Activated CD4-positive, alpha-beta T cell treated with anti-CD3 and anti-CD28 coated beads, Interleukin-10, Interleukin-2, amounts not matched to agents 100 ng/mL and 50 ng/mL, durations not matched to agents 16 hours and 8 hours (primary cell): ENCODE measurements at regions not wholly inside any gene's neighbourhood (a gene's known extent, or its start where the extent isn't known, plus 50 kb on each side); places are given as distances from the start of the nearest gene placed in this dataset.

ENCODE experiments used
- DNase-seq: peaks from one replicate; pipeline ENCODE4 v3.0.0-alpha.2; 2020

DNA sequence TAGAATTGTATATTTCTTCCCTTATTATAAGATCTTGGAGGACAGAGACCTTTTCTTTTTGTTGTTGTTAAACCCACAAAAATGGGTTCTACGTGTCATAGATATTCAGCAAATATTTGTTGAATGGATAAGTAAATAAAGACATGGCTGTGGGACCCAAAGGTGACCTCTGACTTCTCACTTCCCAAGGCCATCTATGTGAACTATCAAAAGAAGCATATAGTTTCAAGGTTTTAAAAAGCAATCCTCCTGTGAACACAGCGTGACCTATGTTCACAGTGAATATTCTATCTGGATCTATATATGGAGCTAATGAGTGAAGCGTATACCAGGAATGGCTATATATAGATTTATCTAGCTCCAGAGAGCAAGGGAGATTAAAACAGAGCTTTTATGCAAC is 312.8 kb upstream of the C11orf87 start:
- DNase-seq: no peak

GRCh38 chr11:109109571-109110315 is 312.2 kb upstream of the C11orf87 start:
- DNase-seq: no peak

GRCh38 chr11:109112261-109112660 is 309.7 kb upstream of the C11orf87 start:
- DNase-seq: no peak

DNA sequence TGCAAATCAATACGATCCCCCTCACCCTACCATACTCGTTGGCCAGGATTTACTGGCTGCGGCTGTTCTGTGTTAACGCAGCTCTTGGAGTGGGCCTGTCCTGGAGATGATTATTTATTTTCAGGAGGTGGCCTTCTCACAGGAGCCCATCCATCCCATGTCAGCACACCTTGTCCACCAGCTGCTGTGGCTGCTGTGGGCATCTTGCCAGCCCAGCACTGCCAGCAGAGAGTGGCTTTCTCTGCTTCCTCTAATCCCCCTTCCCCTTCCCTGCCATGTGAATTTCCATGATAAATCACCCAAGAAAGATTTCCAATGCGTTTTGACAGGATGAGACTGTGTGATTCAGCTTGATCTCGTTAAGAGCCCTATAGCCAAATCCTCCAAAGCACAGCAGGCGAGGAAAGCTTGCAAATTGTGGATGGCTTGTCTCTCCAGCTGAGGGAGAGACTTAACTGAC is 309.1 kb upstream of the C11orf87 start:
- DNase-seq: no peak

DNA sequence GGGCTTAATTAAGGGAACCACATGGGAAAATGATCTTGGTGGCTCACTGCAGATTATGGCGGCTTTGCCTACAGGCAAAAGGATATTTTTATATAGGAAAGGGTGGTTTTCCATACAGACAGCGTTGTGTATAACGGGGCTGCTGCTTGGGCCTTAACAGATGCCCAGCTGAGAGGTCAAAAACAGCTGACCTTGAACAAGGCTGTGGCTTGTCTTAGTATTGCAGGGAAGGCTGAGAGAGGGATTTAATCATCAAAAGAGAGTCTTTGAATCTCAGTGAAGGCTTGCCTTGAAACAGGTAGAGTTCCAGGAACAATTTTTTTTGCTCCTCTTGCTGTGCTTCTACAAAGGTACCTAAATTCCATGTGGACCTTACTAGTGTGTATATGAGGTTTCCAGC is 301.6 kb upstream of the C11orf87 start:
- no peak for DNase-seq

DNA sequence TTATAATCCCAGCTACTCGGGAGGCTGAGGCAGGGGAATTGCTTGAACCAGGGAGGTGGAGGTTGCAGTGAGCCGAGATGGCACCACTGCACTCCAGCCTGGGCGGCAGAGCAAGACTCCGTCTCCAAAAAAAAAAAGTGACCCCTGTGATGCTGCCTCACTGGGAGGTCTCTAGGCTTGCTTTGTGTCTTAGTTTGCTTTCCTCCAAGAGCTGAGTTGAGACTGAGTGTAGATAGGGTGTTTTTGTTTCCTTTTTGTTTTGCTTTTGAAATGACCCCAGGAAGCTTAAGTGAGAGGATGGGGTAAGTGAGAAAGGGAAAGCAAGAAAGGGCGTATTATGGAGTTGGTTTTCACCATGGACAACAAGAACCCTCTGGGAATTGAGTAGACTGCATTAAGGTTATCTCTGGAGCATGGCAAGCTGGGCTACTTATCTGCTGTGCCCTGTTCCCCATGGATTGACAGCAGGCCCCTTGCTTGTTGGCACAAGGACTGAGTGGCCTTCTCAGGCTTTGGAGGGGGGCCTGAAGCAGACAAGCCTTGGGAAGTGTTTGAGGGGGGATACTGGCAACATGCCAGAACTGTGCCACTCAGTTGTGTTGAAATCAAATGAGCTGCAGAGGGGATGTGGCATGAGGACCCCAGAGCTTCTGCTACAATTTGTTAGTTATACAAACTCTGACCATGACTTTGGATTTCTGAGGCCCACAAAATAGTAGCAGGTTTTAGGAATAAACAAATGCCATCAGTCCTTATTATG is 300.6 kb upstream of the C11orf87 start:
- no peak for DNase-seq

GRCh38 chr11:109123816-109124787 is 297.9 kb upstream of the C11orf87 start:
- DNase-seq: no peak

DNA sequence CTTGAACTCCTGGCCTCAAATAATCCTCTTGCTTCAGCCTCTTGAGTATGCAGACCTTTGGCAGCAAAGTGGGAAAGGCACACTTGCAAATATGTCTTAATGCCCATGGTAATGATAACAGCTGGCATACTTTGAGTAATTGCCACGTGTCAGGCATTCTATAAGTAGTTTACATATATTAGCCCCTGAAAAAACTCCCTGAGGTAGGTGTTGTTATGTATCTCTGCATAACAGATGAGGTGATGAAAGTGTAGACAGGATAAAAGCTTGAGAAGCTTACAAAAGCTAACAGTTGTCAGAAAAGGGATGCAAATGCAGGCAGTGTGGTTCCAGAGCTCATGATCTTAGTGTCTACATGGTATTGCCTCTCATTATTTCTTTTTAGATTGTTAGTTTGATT is 291.1 kb upstream of the C11orf87 start:
- DNase-seq: no peak

DNA sequence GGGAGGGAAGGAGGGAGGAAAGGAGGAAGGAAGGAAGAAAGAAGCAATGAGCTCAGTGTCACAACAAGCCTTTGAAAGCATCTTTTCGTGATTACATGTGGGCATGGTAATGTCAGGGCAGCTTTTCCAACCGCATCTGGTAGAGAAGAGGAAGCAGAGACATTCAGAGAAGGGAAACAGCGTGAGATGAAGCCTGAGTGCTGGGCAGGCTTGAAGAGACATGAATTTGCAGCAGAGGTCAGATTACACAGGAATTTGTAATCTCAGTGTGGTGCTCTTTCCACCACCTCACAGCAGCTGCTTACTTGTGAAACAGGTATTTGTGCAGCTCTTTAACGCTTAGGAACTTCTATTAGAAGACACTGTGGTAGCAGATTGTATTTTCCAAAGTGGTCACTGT is 289.5 kb upstream of the C11orf87 start:
- peak; percentile 3 for DNase-seq

DNA sequence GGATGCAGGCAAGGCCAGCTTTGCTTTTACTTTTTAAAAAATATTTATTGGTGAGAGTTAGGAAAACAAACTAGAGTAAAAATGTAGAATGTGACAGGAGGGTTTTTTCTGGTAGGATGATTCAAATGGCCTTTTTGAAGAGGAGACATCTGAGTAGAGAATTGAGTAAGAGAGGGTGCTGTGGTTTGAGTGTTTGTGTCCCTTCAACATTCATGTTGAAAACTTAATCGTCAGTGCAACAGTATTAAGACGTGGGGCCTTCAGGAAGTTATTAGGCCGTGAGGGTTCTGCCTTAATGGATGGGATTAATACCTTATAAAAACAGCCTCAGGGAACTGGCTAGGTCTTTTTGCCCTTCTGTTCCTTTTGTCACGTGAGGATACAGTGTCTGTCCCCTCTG is 288.8 kb upstream of the C11orf87 start:
- DNase-seq: no peak

DNA sequence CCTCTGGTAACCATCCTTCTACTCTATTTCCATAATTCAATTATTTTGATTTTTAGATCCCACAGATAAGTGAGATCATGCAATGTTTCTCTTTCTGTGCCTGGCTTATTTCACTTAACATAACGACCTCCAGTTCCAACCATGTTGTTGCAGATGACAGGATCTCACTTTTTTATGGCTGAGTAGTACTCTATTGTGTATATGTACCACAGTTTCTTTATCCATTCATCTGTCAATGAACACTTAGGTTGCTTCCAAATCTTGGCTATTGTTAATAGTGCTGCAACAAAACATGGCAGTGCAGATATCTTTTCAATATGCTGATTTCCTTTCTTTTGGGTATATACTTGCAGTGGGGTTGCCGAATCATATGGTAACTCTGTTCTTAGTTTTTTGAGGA is 286.4 kb upstream of the C11orf87 start:
- no peak for DNase-seq

GRCh38 chr11:109138196-109138595 is 283.8 kb upstream of the C11orf87 start:
- DNase-seq: no peak

- no peak for DNase-seq
Observed at GRCh38 chr11:109140426-109140825, 281.6 kb upstream of the C11orf87 start.

- no peak for DNase-seq
Observed at GRCh38 chr11:109140857-109141515, 281.0 kb upstream of the C11orf87 start.

- no peak for DNase-seq
Observed at GRCh38 chr11:109145287-109145686, 276.7 kb upstream of the C11orf87 start.

GRCh38 chr11:109147726-109148125 is 274.3 kb upstream of the C11orf87 start:
- DNase-seq: no peak

GRCh38 chr11:109148669-109149068 is 273.3 kb upstream of the C11orf87 start:
- no peak for DNase-seq

DNA sequence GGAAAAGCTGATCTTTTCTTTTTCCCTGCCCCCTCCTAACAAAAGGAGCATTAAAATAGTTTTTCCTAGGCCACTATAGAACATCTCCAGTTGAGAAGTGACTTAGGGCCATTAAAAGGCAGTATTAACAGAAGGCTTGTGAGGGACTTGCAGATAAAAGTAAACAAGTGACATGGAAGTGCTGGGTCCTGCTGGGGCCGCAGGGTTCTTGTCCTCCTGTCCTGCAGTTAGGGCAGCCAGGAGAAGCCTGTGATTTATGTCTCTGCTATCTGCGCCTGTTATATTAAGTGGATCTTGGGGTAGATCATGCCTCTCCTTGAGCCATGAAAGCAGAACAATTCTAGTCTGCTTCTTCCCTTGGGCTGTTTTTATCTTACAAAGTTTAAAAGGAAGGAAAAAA is 271.4 kb upstream of the C11orf87 start:
- no peak for DNase-seq

- no peak for DNase-seq
Observed at GRCh38 chr11:109153836-109154235, 268.2 kb upstream of the C11orf87 start.

DNA sequence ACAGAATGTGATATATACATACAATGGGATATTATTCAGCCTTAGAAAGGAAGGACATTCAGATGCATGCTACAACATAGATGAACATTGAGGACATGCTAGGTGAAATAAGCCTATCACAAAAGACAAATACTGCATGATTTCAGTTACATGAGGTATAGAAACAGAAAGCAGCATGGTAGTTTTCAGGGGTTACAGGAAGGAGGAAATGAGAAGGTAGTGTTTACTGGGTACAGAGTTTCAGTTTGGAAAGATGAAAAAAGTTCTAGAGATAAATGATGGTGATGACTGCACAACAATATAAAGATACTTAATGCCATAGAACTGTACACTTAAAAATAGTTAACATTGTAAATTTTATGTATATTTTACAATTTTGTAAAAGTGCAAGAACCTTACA is 266.7 kb upstream of the C11orf87 start:
- DNase-seq: no peak

DNA sequence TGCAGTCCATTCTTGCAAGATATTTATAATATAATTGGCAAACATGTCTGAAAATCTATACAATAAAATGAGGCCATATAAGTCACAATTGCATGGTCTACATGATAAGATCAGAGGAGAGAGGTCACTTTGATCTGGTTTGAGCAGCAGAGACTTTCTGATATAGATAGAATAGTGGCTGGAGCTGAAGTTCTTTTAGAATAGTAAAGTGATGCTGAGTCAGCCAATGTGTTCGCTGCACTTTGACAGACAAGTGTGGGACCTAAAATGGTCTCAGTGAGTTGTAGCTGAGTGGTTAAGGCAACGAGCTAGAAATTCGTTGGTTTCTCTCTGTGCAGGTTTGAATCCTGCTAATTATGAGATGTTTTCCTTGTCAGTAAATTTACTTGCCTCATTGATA is 257.0 kb upstream of the C11orf87 start:
- no peak for DNase-seq

- DNase-seq: no peak
Observed at GRCh38 chr11:109166441-109166840, 255.5 kb upstream of the C11orf87 start.

GRCh38 chr11:109173504-109173903 is 248.5 kb upstream of the C11orf87 start:
- DNase-seq: no peak
